GM12873 (cell line): ENCODE measurements at regions not wholly inside any gene's neighbourhood (a gene's known extent, or its start where the extent isn't known, plus 50 kb on each side); places are given as distances from the start of the nearest gene placed in this dataset.

Experiments
- CTCF ChIP-seq: IDR thresholded peaks from 2 replicates; pipeline ENCODE4 v1.5.1; 2012; ENCODE audit warnings: low read depth, mild to moderate bottlenecking, moderate library complexity, low read length, control low read depth; ENCODE audit not compliant: insufficient read depth; ENCODE audit errors: missing control alignments

GRCh38 chr4:67403342-67403741, 142.0 kb downstream of the CENPC start:
- TF ChIP-seq CTCF = no peak

GRCh38 chr4:67401902-67402301, 143.4 kb downstream of the CENPC start:
- TF ChIP-seq CTCF = no peak

- TF ChIP-seq CTCF = no peak
Measured at GRCh38 chr4:67397931-67398330, 147.4 kb downstream of the CENPC start.

GRCh38 chr4:67397031-67397430, 148.3 kb downstream of the CENPC start:
- no peak for TF ChIP-seq CTCF

- TF ChIP-seq CTCF = no peak
Measured at GRCh38 chr4:67396008-67396407, 149.3 kb downstream of the CENPC start.

GRCh38 chr4:67394879-67395278, 150.4 kb downstream of the CENPC start:
- TF ChIP-seq CTCF = no peak

GRCh38 chr4:67393699-67394281, 151.5 kb downstream of the CENPC start:
- TF ChIP-seq CTCF = peak; percentile 52
